Uterus (tissue), 3 donors: ENCODE measurements at regions not wholly inside any gene's neighbourhood (a gene's known extent, or its start where the extent isn't known, plus 50 kb on each side); places are given as distances from the start of the nearest gene placed in this dataset.
"Not testable (repeated sequence)": the region's sequence is repeated elsewhere in the genome, so short reads cannot be mapped to it uniquely, and the experiment has no call there.

Experiments
- DNase-seq, 2 donors: peaks; one replicate each; pipeline ENCODE4 v3.0.0-alpha.2; 2019 to 2020
- H3K27ac ChIP-seq, 2 donors: fragments of 200-600 bp; sonication (generic); 1 replicate in 1 of 2; 2 replicates in 1 of 2; pipeline ENCODE4 v1.5.1; 2016 to 2018
- H3K27me3 ChIP-seq, 2 donors: fragments of 200-600 bp; sonication (generic); one replicate each; pipeline ENCODE4 v1.5.1; 2018 to 2019; ENCODE audit warnings: control low read depth in 1 of 2
- H3K36me3 ChIP-seq, 2 donors: fragments of 200-600 bp; sonication (generic); one replicate each; pipeline ENCODE4 v1.5.1; 2019; ENCODE audit warnings: control low read depth in 1 of 2
- H3K4me1 ChIP-seq, 2 donors: fragments of 200-600 bp; sonication (generic); one replicate each; pipeline ENCODE4 v1.5.1; 2018 to 2019; ENCODE audit warnings: control low read depth in 1 of 2
- H3K4me3 ChIP-seq, 2 donors: fragments of 200-600 bp; sonication (generic); 1 replicate in 1 of 2; 2 replicates in 1 of 2; pipeline ENCODE4 v1.5.1; 2018 to 2019; ENCODE audit warnings: mild to moderate bottlenecking in 1 of 2
- H3K9me3 ChIP-seq, 2 donors: fragments of 200-600 bp; sonication (generic); one replicate each; pipeline ENCODE4 v1.5.1; 2019; ENCODE audit warnings: control low read depth in 1 of 2
- POLR2A ChIP-seq, 2 donors: fragments of 450-650 bp; IDR thresholded peaks; one replicate each; pipeline ENCODE4 v1.6.1; 2016; ENCODE audit warnings: antibody characterized with exemption in 2 of 2, mild to moderate bottlenecking in 1 of 2, moderate library complexity in 1 of 2
- intact Hi-C: fragments of 100-400 bp; cut with DNase I; formaldehyde crosslinking; loops from one replicate; pipeline ENCODE4 v1.15.1; 2023; ENCODE audit warnings: low total_unique reads
- TF ChIP-seq, protein P1 (sequence below), 4 experiments: fragments of 200-600 bp in 2 of 4; fragments of 450-650 bp in 2 of 4; sonication (generic) in 2 of 4; IDR thresholded peaks; one replicate each; pipeline ENCODE4 v1.5.1; 2016 to 2019; ENCODE audit warnings: antibody characterized with exemption in 4 of 4, mild to moderate bottlenecking in 2 of 4, moderate library complexity in 1 of 4
- donor health status: DM: yes; HTN: yes; CAD: no.

DNA sequence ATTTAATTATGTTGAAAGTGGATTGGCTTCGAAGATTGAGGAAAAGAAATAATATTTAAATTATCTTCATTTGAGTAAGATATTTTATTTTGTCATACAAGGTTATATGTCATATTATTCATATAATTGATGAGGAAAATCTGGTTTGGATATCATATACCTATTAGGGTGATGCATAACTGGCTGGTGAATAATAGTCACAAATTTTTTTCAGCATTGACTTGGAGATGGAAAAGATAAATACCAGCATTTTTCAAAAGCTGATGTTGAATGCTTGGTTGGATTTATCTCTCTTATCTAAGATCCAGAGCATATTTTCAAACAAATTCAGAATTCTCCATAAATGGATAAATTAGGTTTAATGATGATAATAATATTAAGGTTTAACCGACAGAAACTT is 93.5 kb upstream of the SLIT2 start:
- Histone ChIP-seq H3K4me1 (no peaks in the 10 kb centered on the region), H3K27ac (no peak overlapping the region), H3K27me3 (no peaks in the 10 kb centered on the region), H3K9me3 (no peaks in the 10 kb centered on the region), H3K36me3 (no peaks in the 10 kb centered on the region), H3K4me3 (no peak overlapping the region)
- DNase-seq, result no peak
- no peak for TF ChIP-seq POLR2A (IDR thresholded peaks at IDR 0.05)
- TF ChIP-seq, protein P1, sequence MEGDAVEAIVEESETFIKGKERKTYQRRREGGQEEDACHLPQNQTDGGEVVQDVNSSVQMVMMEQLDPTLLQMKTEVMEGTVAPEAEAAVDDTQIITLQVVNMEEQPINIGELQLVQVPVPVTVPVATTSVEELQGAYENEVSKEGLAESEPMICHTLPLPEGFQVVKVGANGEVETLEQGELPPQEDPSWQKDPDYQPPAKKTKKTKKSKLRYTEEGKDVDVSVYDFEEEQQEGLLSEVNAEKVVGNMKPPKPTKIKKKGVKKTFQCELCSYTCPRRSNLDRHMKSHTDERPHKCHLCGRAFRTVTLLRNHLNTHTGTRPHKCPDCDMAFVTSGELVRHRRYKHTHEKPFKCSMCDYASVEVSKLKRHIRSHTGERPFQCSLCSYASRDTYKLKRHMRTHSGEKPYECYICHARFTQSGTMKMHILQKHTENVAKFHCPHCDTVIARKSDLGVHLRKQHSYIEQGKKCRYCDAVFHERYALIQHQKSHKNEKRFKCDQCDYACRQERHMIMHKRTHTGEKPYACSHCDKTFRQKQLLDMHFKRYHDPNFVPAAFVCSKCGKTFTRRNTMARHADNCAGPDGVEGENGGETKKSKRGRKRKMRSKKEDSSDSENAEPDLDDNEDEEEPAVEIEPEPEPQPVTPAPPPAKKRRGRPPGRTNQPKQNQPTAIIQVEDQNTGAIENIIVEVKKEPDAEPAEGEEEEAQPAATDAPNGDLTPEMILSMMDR (IDR thresholded peaks at IDR 0.05), result no peak
- intact Hi-C loops, result no loop called here

DNA sequence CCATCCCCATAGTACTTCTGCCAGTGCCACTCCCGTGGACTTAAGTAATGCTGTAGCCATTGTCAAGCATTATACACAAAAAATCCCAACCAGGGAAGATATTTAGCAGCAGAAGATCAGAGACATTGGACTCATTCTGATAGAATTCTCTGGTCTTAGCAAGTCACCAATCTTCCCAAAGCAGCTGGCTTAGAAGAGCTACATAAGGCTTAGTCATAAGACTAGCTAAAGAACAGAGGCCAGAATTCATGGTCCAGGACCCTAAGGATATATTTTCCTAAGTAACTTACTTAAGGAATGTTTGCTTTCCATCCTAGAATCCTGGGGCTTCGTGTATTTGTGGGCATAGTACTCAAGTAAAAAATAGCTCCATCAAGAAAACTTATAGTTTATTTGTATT is 100.3 kb upstream of the SLIT2 start:
- Histone ChIP-seq H3K9me3 (no peaks in the 10 kb centered on the region), H3K27me3 (no peaks in the 10 kb centered on the region), H3K4me3 (no peak overlapping the region), H3K27ac (no peak overlapping the region), H3K36me3 (no peaks in the 10 kb centered on the region), H3K4me1 (no peaks in the 10 kb centered on the region)
- no peak for DNase-seq
- TF ChIP-seq, protein P1 (IDR thresholded peaks at IDR 0.05), result no peak
- no peak for TF ChIP-seq POLR2A (IDR thresholded peaks at IDR 0.05)
- intact Hi-C loops, result no loop called here

DNA sequence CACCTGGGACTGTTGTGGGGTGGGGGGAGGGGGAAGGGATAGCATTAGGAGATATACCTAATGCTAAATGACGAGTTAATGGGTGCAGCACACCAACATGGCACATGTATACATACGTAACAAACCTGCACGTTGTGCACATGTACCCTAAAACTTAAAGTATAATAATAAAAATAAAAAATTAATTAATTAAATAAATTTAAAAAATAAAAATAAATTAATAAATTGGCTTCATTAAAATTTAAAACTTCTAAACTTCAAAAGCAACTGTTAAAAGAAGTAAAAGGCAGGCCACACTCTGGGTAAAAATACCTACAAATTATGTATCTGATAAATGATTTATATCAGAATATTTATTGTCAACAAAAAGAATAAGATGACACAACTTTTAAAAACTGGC is 102.6 kb upstream of the SLIT2 start:
- H3K27me3 ChIP-seq, H3K36me3 ChIP-seq, H3K4me1 ChIP-seq, DNase-seq, H3K27ac ChIP-seq, intact Hi-C loops, H3K9me3 ChIP-seq, H3K4me3 ChIP-seq: not testable (repeated sequence)

- TF ChIP-seq POLR2A (IDR thresholded peaks at IDR 0.05), result no peak
- TF ChIP-seq, protein P1 (IDR thresholded peaks at IDR 0.05), result no peak
- intact Hi-C loops, result no loop called here
- DNase-seq, result no peak
- no peaks in the 10 kb centered on the region for H3K4me1 ChIP-seq
- H3K36me3 ChIP-seq, result no peaks in the 10 kb centered on the region
- H3K9me3 ChIP-seq, result peaks cover 0 to 13% of the 10 kb centered on the region in 2 donors
- no peaks in the 10 kb centered on the region for H3K27me3 ChIP-seq
- no peak overlapping the region for H3K27ac ChIP-seq
- no peak overlapping the region for H3K4me3 ChIP-seq
These were observed 114.5 kb upstream of the SLIT2 start for GRCh38 chr4:20137176-20137575.

GRCh38 chr4:20127626-20128025 is 124.1 kb upstream of the SLIT2 start:
- no peak for DNase-seq
- H3K9me3 ChIP-seq, result no peaks in the 10 kb centered on the region
- no peaks in the 10 kb centered on the region for H3K27me3 ChIP-seq
- no peak overlapping the region for H3K4me3 ChIP-seq
- intact Hi-C loops, result no loop called here
- H3K27ac ChIP-seq, result no peak overlapping the region
- H3K36me3 ChIP-seq, result no peaks in the 10 kb centered on the region
- TF ChIP-seq POLR2A (IDR thresholded peaks at IDR 0.05), result no peak
- TF ChIP-seq, protein P1 (IDR thresholded peaks at IDR 0.05), result no peak
- H3K4me1 ChIP-seq, result no peaks in the 10 kb centered on the region

- Histone ChIP-seq H3K9me3 (no peaks in the 10 kb centered on the region), H3K4me3 (no peak overlapping the region), H3K27ac (no peak overlapping the region), H3K36me3 (no peaks in the 10 kb centered on the region), H3K27me3 (no peaks in the 10 kb centered on the region), H3K4me1 (no peaks in the 10 kb centered on the region)
- TF ChIP-seq, protein P1 (IDR thresholded peaks at IDR 0.05), result no peak
- no peak for TF ChIP-seq POLR2A (IDR thresholded peaks at IDR 0.05)
- intact Hi-C loops, result no loop called here
- DNase-seq, result no peak
These were observed 124.8 kb upstream of the SLIT2 start for GRCh38 chr4:20126906-20127305.
